ENCODE measurements at regions not wholly inside any gene's neighbourhood (a gene's known extent, or its start where the extent isn't known, plus 50 kb on each side); places are given as distances from the start of the nearest gene placed in this dataset.

DNA sequence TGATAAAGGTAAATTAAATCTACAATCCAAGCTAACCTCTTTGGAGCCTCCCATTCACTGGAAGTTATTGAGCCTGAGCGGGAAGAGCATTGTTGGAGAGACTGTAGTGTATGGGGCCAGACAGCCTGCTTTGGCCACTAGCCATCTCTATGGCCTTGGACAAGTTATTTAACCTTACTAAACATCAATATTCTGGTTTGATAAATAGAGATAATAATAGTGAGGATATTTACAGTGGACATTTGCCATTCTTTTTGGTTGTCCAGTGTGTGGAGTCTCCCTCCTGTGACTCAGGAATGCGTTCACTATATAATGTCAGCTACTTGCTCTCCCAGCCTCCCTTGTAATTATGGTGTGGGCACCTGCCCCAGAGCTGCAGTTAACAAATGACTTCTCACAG is 216.1 kb downstream of the SLC38A4 start:
- Histone ChIP-seq H3K9me3 (no peaks in the 10 kb centered on the region), H3K4me1 (ENCODE audit: control insufficient read depth in 1 of 2, extremely low read depth in 1 of 2, insufficient read depth in 2 of 2, low read length in 2 of 2) (peaks cover 21 to 22% of the 10 kb centered on the region in 2 experiments), H3K27ac (ENCODE audit: low read length) (peak overlapping the region; percentile 52), H3K36me3 (ENCODE audit: control insufficient read depth in 2 of 2, extremely low read depth in 1 of 2, insufficient read depth in 1 of 2, low read length in 1 of 2) (no peaks in the 10 kb centered on the region), H3K27me3 (replicated peaks in 1 of 2; ENCODE audit: control insufficient read depth in 2 of 2, extremely low read depth in 1 of 2, insufficient read depth in 2 of 2, low read length in 1 of 2) (no peaks in the 10 kb centered on the region), H3K4me3 (ENCODE audit: control insufficient read depth in 1 of 2, extremely low read depth in 1 of 2, low read length in 1 of 2) (no peak overlapping the region)
- Mint-ChIP-seq H3K9me3 (peaks cover 0 to 15% (median 10%) of the 10 kb centered on the region in 3 donors), H3K4me1 (peaks cover 42 to 49% (median 45%) of the 10 kb centered on the region in 3 donors), H3K27ac (peak overlapping the region; percentile 79 to 92), H3K4me3 (peak overlapping the region; percentile 6 to 68 (median 10)), H3K27me3 (no peaks in the 10 kb centered on the region), H3K36me3 (peaks cover 13% of the 10 kb centered on the region)
- no CpG with 5 or more reads among the region's 2 CpGs for WGBS (ENCODE audit: insufficient coverage)
- no peak for DNase-seq
- no peak for ATAC-seq (replicated peaks in 1 of 4)
- ChIA-PET POLR2A (interaction anchor here in 1 of 2 donors (0.5 kb wide), 2 partner anchors 233 to 339 kb away, joined by 3 to 5 read pairs; no protein-coding TSS in a partner anchor), CTCF (interaction anchor here in 1 of 2 donors (0.6 to 0.7 kb wide), 2 partner anchors 63 to 1079 kb away, joined by 3 read pairs; no protein-coding TSS in a partner anchor)

DNA sequence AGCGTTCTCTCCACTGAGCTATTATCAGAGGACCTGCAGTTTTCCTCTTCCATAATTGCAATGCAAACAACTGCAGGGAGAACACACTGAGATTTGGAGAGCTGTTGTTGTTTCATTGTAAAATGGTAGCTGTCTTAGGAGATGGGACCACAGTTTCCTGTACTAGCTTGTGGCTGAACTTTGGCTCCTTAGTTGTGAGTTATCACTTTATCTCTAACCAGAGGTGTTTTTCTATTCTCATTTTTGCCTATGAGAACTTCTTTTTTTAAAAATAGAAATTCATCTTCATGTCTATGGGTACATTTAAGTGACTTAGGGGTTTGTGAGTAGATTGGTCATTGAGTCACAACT is 216.5 kb downstream of the SLC38A4 start:
- H3K27ac ChIP-seq (ENCODE audit: low read length): peak overlapping the region; percentile 52
- H3K9me3 ChIP-seq: no peaks in the 10 kb centered on the region
- ATAC-seq (replicated peaks in 1 of 4): peak; percentile 88 to 97 (median 90)
- no peaks in the 10 kb centered on the region for H3K36me3 ChIP-seq (ENCODE audit: control insufficient read depth in 2 of 2, extremely low read depth in 1 of 2, insufficient read depth in 1 of 2, low read length in 1 of 2)
- peak overlapping the region in 1 of 2 donors; percentile 23 for H3K4me3 ChIP-seq (ENCODE audit: control insufficient read depth in 1 of 2, extremely low read depth in 1 of 2, low read length in 1 of 2)
- WGBS (ENCODE audit: insufficient coverage): no CpG with 5 or more reads among the region's 1 CpG
- no peaks in the 10 kb centered on the region for H3K27me3 ChIP-seq (replicated peaks in 1 of 2; ENCODE audit: control insufficient read depth in 2 of 2, extremely low read depth in 1 of 2, insufficient read depth in 2 of 2, low read length in 1 of 2)
- Mint-ChIP-seq H3K4me1 (peaks cover 42 to 49% (median 45%) of the 10 kb centered on the region in 3 donors), H3K9me3 (peaks cover 0 to 18% (median 10%) of the 10 kb centered on the region in 3 donors), H3K27ac (peak overlapping the region; percentile 79 to 92), H3K4me3 (peak overlapping the region; percentile 29 to 68 (median 42)), H3K36me3 (peaks cover 13% of the 10 kb centered on the region), H3K27me3 (no peaks in the 10 kb centered on the region)
- peaks cover 21 to 22% of the 10 kb centered on the region in 2 experiments for H3K4me1 ChIP-seq (ENCODE audit: control insufficient read depth in 1 of 2, extremely low read depth in 1 of 2, insufficient read depth in 2 of 2, low read length in 2 of 2)
- peak in 5 of 35 experiments; percentile 4 to 51 (median 12) for DNase-seq
- CTCF ChIA-PET: interaction anchor here in 1 of 2 donors (0.6 to 1.1 kb wide), 3 partner anchors 31 to 1079 kb away, joined by 3 read pairs; no protein-coding TSS in a partner anchor
- POLR2A ChIA-PET: interaction anchor here in 1 of 2 donors (0.5 kb wide), 1 partner anchor 339 kb away, joined by 5 read pairs; no protein-coding TSS in a partner anchor

DNA sequence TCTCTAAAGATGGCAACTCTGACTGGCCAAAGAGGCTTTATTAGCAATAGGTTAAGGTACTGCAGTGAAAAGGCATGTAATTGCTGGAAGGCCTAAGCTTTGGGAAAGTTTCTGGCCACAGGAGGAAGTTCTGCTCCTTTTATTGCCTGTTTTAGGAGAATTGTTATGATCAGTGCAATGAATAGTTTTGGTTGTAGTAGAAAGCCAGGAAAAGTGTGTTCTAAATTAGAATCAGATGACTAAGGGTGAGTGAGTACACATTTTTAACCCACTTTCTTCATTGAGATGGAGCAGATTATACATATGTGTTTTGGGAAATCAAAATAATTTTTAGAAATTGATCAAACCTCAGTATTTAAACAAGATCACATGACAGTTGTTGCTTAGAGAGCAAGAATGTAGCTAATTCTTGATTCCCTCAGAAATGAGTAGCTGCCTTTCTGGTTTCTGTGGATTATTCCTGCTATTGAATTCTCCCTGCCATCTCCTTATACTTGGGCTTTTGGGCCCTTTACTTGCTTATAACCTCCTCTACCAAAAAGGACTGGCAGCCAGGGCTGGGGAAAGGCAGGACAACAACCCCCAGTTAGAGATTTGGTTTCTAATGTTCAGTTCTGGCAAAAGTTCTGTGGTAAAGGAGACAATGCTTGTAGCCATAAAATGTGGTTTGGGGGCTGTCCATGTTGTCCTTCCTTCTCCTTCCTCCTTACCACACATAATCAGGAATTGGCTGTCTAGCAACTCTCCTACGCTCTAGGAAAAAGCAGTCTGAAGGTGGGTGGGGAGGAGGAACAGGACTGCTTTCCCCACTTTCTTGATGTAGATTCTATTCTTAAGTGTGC is 217.1 kb downstream of the SLC38A4 start:
- no peak for DNase-seq
- WGBS (ENCODE audit: insufficient coverage): no CpG with 5 or more reads among the region's 1 CpG
- Histone ChIP-seq H3K27ac (ENCODE audit: low read length) (peak overlapping the region; percentile 52), H3K36me3 (ENCODE audit: control insufficient read depth in 2 of 2, extremely low read depth in 1 of 2, insufficient read depth in 1 of 2, low read length in 1 of 2) (no peaks in the 10 kb centered on the region), H3K4me1 (ENCODE audit: control insufficient read depth in 1 of 2, extremely low read depth in 1 of 2, insufficient read depth in 2 of 2, low read length in 2 of 2) (peaks cover 21 to 22% of the 10 kb centered on the region in 2 experiments), H3K27me3 (replicated peaks in 1 of 2; ENCODE audit: control insufficient read depth in 2 of 2, extremely low read depth in 1 of 2, insufficient read depth in 2 of 2, low read length in 1 of 2) (no peaks in the 10 kb centered on the region), H3K9me3 (no peaks in the 10 kb centered on the region), H3K4me3 (ENCODE audit: control insufficient read depth in 1 of 2, extremely low read depth in 1 of 2, low read length in 1 of 2) (peak overlapping the region in 1 of 2 donors; percentile 23)
- ChIA-PET POLR2A (no interaction called here), CTCF (interaction anchor here in 1 of 2 donors (0.7 to 1.1 kb wide), 2 partner anchors 31 to 62 kb away, joined by 3 read pairs; no protein-coding TSS in a partner anchor)
- H3K4me3 Mint-ChIP-seq: peak overlapping the region; percentile 29 to 68 (median 42)
- peak in 2 of 4 experiments; percentile 18 to 21 for ATAC-seq (replicated peaks in 1 of 4)
- H3K36me3 Mint-ChIP-seq: peaks cover 13% of the 10 kb centered on the region
- no peaks in the 10 kb centered on the region for H3K27me3 Mint-ChIP-seq
- peak overlapping the region; percentile 79 to 92 for H3K27ac Mint-ChIP-seq
- peaks cover 42 to 49% (median 45%) of the 10 kb centered on the region in 3 donors for H3K4me1 Mint-ChIP-seq
- H3K9me3 Mint-ChIP-seq: peaks cover 0 to 18% (median 10%) of the 10 kb centered on the region in 3 donors

DNA sequence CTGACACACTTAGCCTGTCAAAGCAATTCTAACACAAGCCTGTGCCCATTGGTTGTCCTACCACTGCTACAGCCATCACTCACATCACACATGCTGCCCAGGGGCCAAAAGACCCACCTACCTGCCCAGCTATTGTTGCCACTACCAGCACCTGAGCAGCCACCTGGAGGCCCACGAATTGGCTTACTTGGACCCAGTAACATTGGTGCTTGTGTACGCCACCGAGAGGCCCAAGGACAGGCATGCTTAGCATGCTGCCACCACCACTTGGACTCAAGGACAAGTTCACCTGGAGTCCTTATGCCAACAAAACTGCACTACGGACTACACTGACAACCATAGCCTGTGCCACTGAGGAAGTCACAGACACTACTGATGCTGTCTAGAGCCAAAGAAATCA is 221.1 kb downstream of the SLC38A4 start:
- no peak overlapping the region for H3K4me3 Mint-ChIP-seq
- no peaks in the 10 kb centered on the region for H3K27me3 Mint-ChIP-seq
- Histone ChIP-seq H3K4me1 (ENCODE audit: control insufficient read depth in 1 of 2, extremely low read depth in 1 of 2, insufficient read depth in 2 of 2, low read length in 2 of 2) (peaks cover 12 to 14% of the 10 kb centered on the region in 2 experiments), H3K27me3 (replicated peaks in 1 of 2; ENCODE audit: control insufficient read depth in 2 of 2, extremely low read depth in 1 of 2, insufficient read depth in 2 of 2, low read length in 1 of 2) (no peaks in the 10 kb centered on the region), H3K27ac (ENCODE audit: low read length) (no peak overlapping the region), H3K9me3 (no peaks in the 10 kb centered on the region), H3K4me3 (ENCODE audit: control insufficient read depth in 1 of 2, extremely low read depth in 1 of 2, low read length in 1 of 2) (no peak overlapping the region), H3K36me3 (ENCODE audit: control insufficient read depth in 2 of 2, extremely low read depth in 1 of 2, insufficient read depth in 1 of 2, low read length in 1 of 2) (no peaks in the 10 kb centered on the region)
- peaks cover 16 to 24% (median 20%) of the 10 kb centered on the region in 3 donors for H3K4me1 Mint-ChIP-seq
- 83% methylated on average over 4 of the region's 4 CpGs for WGBS (ENCODE audit: insufficient coverage)
- peaks cover 31% of the 10 kb centered on the region for H3K36me3 Mint-ChIP-seq
- no peak overlapping the region for H3K27ac Mint-ChIP-seq
- no peak for ATAC-seq (replicated peaks in 1 of 4)
- no peak for DNase-seq
- POLR2A ChIA-PET: no interaction called here
- CTCF ChIA-PET: no interaction called here
- H3K9me3 Mint-ChIP-seq: peaks cover 20 to 38% (median 24%) of the 10 kb centered on the region in 3 donors

DNA sequence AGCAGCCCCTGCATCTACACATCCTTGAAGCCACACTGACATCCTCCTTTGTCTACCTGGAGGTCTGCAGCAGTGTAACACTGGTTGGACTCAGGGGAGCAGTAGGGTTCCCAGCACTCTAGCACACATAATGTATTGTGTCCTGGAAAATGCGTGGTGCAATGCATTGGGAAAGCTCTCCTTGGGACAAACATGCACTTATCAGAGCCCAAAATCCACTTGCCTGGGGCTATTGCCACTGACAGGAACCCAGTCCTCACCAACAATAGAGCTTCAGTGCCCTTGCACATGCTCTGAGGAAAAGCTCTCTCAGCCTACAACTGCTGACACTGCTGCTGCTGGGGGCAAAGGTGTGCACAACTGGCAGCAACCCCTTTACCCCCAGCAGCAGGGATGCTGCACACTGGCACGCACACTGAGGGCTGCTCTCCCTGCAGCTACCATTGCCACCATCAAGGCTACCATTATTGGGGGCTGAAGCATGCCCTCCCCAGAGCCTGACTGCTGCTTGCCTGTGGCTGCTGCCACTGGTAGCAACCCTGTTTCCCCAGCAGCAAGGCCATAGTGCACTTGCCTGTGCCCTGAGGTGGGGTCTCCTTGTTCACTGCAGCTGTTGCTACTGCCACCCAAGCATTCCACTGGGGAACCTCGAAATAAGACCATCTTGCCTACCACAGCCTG is 221.9 kb downstream of the SLC38A4 start:
- no peaks in the 10 kb centered on the region for H3K27me3 ChIP-seq (replicated peaks in 1 of 2; ENCODE audit: control insufficient read depth in 2 of 2, extremely low read depth in 1 of 2, insufficient read depth in 2 of 2, low read length in 1 of 2)
- Mint-ChIP-seq H3K36me3 (peaks cover 34% of the 10 kb centered on the region), H3K27ac (no peak overlapping the region), H3K9me3 (peaks cover 20 to 43% (median 24%) of the 10 kb centered on the region in 3 donors), H3K4me1 (peaks cover 8 to 16% (median 13%) of the 10 kb centered on the region in 3 donors), H3K4me3 (no peak overlapping the region), H3K27me3 (no peaks in the 10 kb centered on the region)
- ATAC-seq (replicated peaks in 1 of 4): no peak
- peaks cover 6 to 8% of the 10 kb centered on the region in 2 experiments for H3K4me1 ChIP-seq (ENCODE audit: control insufficient read depth in 1 of 2, extremely low read depth in 1 of 2, insufficient read depth in 2 of 2, low read length in 2 of 2)
- CTCF ChIA-PET: no interaction called here
- no peak overlapping the region for H3K27ac ChIP-seq (ENCODE audit: low read length)
- no peak for DNase-seq
- H3K36me3 ChIP-seq (ENCODE audit: control insufficient read depth in 2 of 2, extremely low read depth in 1 of 2, insufficient read depth in 1 of 2, low read length in 1 of 2): no peaks in the 10 kb centered on the region
- WGBS (ENCODE audit: insufficient coverage): 100% methylated on average over 2 of the region's 3 CpGs
- no peaks in the 10 kb centered on the region for H3K9me3 ChIP-seq
- H3K4me3 ChIP-seq (ENCODE audit: control insufficient read depth in 1 of 2, extremely low read depth in 1 of 2, low read length in 1 of 2): no peak overlapping the region
- POLR2A ChIA-PET: no interaction called here

DNA sequence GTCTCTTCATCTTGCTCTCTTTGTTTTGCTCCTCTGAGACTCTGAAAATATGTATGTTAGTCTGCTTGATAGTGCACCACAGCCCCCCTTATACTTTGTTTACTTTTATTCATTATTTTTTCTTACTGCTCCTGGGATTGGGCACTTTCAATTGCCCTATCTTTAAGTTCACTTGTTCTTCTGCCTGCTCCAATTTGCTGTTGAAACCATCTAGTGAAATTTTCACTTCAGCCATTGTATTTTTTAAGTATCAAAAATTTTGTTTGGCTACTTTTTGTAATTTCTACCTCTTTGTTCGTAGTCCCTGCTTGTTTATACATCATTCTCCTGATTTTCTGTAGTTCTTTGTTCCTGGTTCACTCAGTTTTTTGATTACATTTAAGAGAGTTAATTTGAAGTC is 223.3 kb downstream of the SLC38A4 start:
- H3K4me1 ChIP-seq (ENCODE audit: control insufficient read depth in 1 of 2, extremely low read depth in 1 of 2, insufficient read depth in 2 of 2, low read length in 2 of 2): no peaks in the 10 kb centered on the region
- H3K36me3 Mint-ChIP-seq: peaks cover 39% of the 10 kb centered on the region
- H3K4me1 Mint-ChIP-seq: peaks cover 0 to 8% (median 5%) of the 10 kb centered on the region in 3 donors
- H3K27ac ChIP-seq (ENCODE audit: low read length): no peak overlapping the region
- H3K27me3 ChIP-seq (replicated peaks in 1 of 2; ENCODE audit: control insufficient read depth in 2 of 2, extremely low read depth in 1 of 2, insufficient read depth in 2 of 2, low read length in 1 of 2): no peaks in the 10 kb centered on the region
- CTCF ChIA-PET: interaction anchor here in 1 of 2 donors (0.6 kb wide), 1 partner anchor 397 kb away, joined by 3 read pairs; no protein-coding TSS in a partner anchor
- H3K9me3 Mint-ChIP-seq: peaks cover 20 to 50% (median 32%) of the 10 kb centered on the region in 3 donors
- H3K9me3 ChIP-seq: no peaks in the 10 kb centered on the region
- ATAC-seq (replicated peaks in 1 of 4): no peak
- no CpG with 5 or more reads among the region's 1 CpG for WGBS (ENCODE audit: insufficient coverage)
- H3K4me3 ChIP-seq (ENCODE audit: control insufficient read depth in 1 of 2, extremely low read depth in 1 of 2, low read length in 1 of 2): no peak overlapping the region
- DNase-seq: no peak
- H3K27me3 Mint-ChIP-seq: no peaks in the 10 kb centered on the region
- POLR2A ChIA-PET: no interaction called here
- H3K4me3 Mint-ChIP-seq: no peak overlapping the region
- H3K36me3 ChIP-seq (ENCODE audit: control insufficient read depth in 2 of 2, extremely low read depth in 1 of 2, insufficient read depth in 1 of 2, low read length in 1 of 2): no peaks in the 10 kb centered on the region
- no peak overlapping the region for H3K27ac Mint-ChIP-seq
